ENCODE measurements at regions not wholly inside any gene's neighbourhood (a gene's known extent, or its start where the extent isn't known, plus 50 kb on each side); places are given as distances from the start of the nearest gene placed in this dataset.

DNA sequence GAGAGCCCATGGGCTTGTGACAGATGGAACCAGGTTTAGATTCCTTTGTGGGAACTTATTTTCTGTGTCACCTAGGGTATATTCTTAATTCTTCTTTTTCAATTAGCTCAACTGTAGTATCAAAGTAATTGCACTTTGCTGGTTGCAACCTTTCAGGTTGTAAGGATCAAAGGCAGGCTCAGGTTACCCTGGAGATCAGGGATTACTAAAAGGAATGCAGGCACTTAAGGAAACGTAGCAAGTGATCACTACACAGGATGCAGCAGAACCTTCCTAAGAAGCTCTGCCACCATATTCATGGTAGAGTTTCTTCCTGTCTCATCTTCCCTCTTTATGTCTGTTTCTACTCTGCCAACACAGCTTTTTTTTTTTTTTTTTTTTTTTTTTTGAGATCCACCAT, 133.2 kb upstream of the JAG1 start:
- no peak for DNase-seq

DNA sequence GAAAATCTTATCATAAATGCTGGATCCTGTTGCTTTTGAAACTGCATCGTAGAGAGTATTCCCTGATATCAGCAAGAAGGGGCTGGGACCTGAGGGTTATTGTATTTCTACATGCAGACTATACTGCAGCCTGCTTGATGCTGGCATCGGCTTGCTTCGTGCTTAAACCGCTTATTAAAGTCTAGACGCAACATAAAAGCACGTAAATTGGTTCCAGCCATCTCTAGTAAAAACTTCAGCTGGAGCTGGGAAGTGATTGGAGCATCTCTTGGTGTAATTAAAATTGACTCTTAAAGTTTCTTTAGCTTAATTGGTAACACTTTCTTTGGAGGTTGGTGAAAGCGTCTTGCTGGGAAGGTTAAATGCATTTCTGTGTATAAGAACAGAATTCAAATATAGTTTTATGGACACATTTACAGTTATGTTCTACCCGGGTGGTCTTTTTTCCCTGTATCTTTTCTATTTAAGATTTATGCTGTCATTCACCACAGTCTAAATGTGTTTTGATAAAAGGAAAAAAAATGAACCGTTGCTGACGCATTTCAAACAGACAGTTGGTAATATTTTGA, 139.0 kb upstream of the JAG1 start:
- DNase-seq: no peak

DNA sequence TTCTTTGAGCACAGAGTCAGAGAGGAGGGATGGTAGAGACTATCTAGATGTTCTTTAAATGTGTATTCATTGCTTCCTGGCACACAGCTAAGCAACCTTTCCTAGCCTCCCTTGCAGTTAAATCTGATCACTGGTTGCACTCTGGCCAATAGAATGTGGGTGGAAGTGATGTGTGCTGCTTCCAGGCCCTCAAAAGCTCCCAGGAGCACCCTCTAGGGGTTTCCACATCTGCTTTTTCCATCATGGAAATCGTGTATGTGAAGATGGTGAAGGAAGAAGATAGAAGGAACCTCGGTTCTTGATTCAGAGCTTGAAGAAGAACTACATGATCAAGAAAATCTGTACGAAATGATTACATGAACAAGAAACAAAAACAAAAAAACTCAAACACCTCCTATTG, 149.8 kb upstream of the JAG1 start:
- no peak for DNase-seq

DNA sequence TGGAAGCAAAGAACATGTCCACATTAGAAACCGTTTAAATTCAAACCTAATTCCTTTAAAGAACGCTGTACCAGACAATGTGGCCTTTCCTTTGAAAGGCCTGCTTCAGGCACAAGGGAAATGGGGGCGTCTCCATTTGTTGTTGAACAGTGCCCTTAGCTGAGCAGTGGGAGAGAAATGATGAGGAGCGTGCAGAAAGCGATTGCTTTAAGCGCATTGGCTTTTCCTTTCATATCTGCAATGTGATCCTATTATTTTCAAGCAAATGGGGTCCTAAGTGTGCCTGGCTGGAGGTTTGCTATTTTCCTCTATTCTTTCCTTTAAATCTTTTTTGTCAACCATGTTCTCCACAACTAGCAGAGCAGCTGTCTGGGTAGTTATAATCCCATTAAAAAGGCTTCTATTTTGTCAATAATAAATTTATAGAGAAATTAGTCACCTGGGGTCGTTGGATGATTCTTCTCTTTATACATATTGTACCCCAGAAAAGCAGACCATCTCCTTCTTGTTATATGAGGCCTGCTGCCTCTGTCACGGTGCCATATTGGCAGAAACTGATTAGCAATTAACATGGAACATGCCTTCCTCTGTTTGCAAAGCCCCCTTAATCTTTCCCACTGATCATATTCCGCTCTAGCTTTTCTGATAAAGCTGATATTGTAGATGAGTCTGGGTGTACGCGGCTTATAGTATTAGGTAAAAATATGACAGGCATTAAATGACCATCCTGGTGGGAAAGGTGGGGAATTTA, 151.1 kb upstream of the JAG1 start:
- DNase-seq: no peak

DNA sequence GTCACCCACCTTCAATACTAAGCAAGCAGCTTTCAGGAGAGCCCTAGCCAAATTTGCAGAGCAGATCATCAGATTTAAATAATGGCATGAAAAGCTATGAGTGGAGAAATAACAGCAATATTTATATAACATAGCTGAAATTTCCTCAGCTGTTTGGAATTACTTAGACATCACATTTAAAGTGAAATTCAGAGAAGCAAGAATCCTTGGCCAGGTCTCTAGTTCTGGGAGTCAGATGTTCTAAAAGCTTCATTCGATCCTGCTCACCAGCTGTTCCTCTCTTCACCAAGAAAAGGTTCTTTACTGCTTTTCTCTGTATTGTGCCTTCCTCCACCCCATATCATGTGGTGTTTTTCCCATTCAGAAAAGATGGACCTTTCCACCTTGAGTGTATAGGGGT, 152.3 kb upstream of the JAG1 start:
- DNase-seq: no peak

DNA sequence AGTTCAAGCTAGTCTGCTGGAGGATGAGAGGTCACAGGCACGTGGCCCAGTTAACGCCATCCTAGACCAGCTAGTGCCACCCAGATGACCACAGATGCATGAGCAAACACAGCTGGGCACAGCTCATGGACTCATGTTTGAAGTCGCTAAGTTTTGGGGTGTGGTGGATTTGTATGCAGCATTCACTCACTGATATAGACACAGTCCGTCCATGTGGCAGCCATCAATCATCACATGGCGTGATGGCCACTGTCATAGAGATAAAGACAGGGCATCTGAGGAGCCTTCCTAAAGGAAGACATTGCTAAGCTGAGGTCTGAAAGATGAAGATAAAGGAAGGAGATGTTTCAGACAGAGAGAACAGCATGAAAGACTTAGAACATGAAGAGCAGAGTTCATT, 154.4 kb upstream of the JAG1 start:
- no peak for DNase-seq

DNA sequence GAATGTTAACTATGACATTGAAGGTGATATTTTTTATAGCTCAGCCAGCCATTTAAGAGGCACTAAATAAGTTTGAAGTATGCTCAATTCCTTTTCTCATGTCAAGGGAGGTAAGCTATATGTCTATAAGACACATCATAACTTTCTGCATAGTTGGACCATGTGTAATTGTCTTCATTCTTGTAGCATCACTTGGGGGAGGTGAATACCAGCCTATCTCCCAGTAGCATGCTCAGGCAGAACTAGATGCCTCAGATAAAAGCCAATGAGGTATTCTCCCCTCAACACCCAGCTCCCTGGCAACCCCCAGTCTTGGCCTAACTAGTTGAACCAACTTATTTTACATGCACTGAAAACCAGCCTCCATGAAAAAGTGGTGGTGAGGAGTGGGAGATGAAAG, 158.3 kb upstream of the JAG1 start:
- DNase-seq: no peak

DNA sequence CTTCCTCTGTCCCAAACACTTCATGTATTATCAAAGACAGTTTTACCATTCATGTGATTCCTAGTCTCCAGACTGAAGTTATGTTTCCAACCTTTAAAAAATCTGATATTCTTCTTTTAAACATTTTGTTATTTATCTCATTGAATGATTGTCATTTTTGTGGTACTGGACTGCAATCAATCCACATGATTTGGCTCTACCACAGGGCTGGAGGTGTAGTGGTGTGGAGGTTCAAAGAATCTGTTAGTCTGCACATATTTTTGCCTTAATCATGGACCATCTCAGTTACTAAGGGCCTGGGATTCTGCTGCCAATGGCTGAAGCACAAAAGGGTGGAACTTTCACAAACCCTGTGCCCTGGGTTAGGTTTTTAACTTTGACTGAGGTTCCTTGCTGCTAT, 164.1 kb upstream of the JAG1 start:
- no peak for DNase-seq

DNA sequence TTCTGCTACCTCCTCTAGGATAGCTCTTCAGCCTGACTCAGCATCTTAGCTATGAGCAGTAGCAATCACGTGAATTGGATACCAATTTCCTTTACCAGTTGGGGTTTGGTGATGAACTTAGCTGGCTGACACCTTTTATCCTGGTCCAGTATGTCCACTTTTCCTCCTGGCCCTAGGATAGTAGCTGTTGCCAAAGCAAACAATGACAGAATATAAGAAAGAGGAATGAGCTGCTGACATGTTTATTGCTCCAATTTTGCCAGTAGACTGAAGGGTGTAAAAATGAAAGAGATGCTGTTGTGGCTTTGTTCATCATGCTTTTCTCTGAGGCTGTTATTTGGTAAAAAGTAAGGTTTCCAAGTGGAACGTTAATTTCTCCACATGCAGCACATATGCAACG, 168.3 kb upstream of the JAG1 start:
- no peak for DNase-seq

DNA sequence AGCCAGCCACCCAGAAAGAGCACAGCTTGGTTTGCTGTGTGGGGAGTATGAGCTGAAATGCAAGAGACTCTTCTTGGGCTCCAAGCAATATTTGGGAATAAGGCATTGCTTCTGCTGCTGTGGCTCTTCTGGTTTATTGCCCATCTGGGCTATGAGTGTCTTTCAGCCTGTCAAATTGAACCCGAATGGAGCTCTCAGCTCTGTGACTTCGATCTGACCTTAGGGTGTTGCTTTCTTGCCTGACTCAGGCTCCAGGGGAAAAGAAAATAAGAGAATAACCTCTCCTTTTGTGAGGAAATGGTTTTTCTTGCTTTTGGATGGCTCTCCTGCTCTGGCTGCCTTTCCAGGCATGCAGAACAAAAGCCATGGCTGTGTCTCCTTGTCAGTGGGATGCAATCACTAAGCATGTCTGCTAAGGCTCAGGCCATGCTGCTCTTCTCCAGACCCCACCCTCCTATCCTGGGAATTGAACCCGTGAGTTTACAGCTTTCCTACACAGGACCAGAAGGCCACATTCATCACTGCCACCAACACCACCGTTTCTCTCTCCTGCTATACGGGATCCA, 169.4 kb upstream of the JAG1 start:
- no peak for DNase-seq

DNA sequence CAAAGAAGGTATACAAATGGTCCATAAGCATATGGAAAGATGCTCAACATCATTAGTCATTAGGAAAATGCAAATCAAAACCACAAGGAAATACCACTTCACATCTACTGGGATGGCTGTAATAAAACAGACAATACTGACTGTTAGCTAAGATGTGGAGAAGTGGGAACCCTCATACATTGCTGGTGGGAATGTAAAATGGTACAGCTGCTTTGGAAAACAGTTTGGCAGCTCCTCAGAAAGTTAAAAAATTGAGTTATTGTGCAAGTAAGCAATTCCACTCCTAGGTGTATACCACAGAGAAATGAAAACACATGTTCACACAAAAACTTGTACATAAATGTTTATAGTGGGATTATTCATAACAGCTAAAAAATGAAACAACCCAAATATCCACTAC, 173.0 kb upstream of the JAG1 start:
- DNase-seq: no peak

DNA sequence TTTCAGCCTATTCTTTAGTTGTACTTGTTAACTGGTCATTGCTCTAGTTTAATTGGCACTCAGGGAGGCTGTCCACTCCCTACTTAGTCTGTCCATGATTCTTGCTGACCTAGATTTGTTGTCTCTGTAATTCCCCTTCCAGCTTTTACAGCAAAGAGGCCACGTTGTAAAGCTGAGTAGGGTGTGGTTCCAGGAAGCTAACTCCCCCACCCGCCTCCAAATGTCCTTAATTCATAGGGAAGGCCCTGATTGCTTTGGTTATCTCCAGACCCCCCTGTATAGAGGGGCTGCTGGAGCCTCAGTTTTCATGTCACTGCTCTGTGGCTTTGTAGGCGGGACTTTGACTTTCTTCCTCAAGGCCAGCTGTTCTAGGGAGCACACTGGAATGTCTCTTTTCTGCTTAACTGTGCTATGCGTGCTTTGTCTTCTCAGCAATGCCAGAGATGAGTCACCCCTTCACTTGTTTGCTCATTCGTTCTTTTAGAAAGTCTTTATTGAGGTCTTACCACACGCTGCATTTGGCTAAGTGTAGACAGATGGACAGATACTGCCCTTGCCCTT, 175.1 kb upstream of the JAG1 start:
- DNase-seq: no peak

DNA sequence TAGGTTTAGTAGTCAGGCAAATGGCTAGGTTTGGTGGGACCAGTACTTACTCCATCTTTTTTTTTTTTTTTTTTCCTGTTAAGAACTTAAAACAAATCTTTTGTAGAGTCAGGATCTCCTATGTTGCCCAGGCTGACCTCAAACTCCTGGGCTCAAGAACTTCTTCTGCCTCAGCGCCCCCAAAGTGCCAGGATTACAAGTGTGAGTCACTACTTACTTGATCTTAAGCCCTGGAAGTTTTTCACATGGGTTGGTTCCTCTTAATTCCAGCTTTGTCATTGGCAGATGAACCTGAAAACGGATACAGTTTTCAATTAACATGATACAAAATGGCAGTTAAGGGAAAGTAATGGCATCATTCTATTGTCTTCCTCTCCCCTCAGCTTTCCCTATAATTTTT, 179.4 kb upstream of the JAG1 start:
- DNase-seq: no peak

DNA sequence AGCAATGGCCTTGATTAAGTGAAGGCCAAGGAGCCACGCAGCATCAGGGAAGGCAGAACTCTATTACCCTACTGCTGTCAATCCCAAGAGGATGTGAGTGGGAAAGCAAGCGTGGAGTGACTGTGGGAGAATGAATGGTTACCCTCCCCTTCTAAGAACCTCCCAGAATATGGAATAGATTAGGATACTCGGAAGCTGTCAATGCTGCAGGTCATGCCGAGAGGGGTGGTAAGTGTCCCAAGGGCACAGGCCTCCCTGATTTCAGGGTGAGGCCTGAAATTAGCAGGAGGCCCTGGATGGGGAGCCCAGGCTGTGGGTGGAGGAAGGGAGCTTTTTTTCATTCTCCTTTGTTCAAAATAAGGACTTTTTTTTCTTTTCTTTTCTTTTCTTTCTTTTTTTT, 179.9 kb upstream of the JAG1 start:
- DNase-seq: no peak

DNA sequence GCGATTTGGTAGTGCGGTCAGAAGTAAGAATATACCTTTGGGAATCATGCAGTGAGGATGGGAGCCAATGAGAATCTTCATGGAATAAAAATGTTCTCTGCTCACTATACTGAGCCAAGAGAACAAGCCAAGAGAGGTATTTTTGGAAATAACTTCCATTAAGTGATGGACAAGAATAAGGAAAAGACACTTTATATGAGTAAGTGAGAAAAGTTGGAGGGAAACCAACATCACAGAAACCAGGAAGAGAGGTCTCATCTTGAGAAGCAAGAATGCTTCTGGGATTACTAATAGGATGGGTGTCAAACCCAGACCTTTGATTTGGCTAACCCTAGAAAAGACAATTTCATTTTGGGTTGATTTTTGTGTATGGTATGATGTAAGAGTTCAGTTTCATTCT, 181.2 kb upstream of the JAG1 start:
- no peak for DNase-seq

DNA sequence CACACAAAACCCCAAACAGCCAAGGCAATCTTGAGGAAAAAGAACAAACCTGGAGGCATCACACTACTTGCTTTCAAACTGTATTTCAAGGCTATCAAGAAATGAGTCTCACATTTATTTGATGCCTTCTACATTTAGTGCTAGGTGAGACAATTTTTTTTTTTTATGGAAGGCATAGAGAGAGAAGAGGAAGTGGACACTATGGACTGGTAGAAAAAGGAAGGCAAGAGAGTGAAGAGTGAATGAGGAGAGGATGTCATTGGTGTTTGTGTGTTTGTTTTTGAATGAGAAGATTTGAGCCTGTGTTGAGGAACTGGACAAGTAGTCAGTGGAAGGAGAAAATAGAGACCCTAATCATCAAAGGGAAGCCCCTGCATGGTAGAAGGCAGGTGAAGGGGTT, 182.0 kb upstream of the JAG1 start:
- DNase-seq: no peak

DNA sequence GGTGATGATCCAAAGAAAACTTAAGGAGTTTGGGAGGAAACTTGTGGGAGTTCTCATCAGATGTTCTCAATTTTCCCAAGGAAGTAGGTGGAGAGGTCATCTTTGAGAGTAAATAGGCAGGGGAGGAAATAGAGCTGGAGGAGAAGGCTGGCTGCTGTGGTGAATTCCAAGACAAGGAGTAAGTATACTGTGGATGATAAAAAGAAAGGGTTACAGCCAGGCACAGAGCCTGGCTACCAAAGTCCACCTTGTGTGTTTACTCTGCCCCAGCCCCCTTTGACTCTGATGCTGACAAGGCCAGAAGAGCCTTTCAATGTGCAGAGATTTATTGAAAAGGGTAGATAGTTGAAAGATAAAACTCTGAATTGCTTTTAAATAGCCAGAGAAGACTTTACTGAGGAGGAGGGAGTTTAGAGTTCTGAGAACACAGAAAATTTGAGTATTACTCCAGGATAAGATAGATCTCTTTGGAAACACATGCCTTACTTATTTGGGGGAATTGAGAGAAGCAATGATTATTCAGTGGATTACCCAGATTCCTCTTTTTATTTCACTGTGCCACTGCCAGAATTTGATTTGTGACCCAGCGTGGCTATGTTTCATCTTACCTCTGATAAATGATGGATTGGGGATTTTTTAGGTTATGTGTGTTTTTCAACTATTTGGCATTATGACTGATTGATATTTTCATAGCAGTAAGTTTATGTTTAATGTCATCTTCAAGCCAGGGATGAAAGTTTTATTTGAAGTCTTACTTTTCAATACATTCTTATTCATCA, 182.6 kb upstream of the JAG1 start:
- no peak for DNase-seq

DNA sequence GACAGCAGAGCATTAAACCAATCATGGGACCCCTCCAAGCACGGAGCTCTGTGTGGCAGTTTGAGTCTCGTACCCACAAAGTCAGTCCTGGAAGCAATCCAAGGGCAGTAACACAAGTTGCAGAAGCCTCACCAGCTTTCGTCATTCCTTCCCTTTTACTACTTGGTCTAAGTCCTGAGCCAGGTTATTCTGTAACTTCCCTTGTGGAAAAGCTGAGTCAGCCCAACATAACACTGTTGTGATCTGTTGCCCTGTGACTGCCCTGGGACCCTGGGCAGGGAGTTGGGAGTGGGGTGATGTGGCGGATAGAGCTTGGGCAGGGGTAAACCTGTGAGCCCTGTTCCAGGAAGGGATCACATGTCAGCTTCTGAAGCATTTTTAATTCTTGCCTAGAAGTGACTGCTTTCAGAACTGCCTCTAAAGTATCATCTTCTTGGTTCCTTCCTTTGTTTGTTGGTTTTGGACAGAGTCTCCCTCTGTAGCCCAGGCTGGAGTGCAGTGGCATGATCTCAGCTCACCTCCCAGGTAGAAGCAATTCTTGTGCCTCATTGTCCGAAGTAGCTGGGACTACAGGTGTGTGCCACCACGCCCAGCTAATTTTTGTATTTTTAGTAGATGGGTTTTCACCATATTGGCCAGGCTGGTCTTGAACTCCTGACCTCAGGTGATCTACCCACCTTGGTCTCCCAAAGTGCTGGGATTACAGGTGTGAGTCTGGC, 183.7 kb upstream of the JAG1 start:
- no peak for DNase-seq

DNA sequence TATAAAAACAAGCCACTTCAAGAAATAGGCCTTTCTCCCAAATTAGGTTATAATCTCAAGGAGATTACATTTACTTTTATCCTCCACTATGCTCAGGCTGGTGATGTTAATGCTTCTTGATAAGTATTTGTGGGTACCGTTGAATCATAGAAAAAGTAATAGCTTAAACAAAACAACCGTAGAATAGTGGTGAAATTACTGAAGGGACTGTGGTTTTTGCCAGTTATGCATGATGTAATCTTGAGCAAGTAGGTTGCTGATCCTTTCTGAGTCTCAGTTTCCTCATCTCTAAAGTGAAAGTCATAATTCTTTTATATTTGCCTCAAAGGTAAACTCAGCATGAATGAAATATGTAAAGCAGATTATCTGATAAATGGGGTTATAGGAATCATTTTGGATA, 187.3 kb upstream of the JAG1 start:
- DNase-seq: no peak

DNA sequence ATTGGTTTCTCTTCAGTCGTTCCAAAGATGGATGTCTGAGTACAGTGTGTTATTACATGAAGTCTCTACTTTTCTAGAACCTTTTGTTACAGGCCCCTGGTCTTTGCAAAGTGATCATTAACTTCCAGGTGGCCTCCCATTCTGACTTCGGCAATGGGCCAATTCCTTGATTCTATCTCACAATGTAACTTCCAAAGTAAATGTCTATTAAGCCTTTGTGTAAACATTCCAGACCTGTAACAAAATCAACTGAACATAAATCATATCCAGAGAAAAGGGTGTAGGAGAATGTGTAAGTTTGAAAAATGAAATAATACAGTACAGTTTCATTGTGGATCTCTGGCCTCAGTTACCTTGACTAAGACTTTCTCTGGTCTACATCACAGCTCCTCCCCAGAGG, 187.8 kb upstream of the JAG1 start:
- no peak for DNase-seq

DNA sequence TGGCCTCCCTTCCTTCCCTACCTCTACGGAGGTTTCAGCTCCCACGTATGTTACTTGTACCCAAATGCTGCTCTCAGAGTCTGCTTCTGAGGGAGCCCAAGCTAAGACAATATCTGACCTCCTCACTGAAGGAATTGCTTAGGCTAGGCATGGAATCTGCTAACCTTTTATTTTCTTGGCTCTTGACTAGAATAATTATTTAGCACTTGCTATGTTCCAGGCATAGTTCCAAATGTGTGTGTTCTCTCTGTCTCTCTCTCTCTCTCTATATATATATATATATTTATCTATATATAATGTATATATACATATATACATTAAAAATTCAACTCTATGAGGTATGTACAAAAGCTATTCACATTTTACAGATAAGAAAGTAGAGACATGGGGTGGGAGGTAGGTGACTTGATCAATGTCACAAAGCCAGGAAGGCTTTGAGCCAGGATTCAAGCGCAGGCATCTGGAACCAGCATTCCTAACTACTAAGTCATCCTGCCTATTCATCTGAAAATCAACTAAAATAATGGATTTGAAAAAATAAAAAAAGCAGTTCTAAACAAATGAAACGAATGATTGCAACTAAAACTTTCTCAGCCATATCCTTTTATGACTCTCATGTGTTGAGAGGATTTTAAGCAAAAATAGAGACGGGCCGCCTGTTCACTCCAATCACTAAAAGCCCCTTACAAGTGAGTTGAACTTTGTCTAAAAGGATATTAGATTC, 189.7 kb upstream of the JAG1 start:
- DNase-seq: no peak

DNA sequence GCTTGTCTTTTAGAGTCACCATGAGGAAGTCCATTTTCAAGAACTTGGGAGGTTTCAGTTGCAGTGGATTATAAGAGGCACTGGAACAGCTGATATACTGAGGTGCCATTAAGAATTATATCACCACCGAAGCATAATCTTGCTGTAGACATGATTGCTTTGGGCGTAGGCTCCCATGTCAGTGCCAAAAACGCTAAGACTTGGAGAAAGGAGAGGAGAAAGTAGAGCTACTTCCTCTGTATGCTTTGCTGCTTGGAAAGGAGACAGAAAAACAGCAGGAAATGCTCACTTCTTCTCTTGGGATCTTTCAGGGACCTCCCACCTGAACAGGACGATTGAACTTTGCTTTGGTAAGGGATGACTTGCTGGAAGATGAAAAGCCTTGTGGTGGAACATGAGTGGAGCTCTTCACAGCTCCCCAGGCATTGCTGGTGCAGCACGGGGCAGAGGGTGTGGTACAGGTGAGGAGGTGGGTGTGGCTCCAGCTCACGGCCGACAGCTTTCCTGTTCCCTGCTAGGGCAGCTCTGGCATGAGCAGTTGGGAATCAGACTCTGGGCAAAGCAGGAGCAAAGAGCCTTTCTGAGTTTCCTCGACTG, 190.4 kb upstream of the JAG1 start:
- no peak for DNase-seq

Measured in retina (tissue), 1 donor.